UCSD-AML1 (cell line): ENCODE measurements at regions not wholly inside any gene's neighbourhood (a gene's known extent, or its start where the extent isn't known, plus 50 kb on each side); places are given as distances from the start of the nearest gene placed in this dataset.
"Not testable (repeated sequence)": the region's sequence is repeated elsewhere in the genome, so short reads cannot be mapped to it uniquely, and the experiment has no call there.

Experiments
- DNase-seq: peaks from one replicate; lab custom pipeline; 2025; ENCODE audit not compliant: unreplicated experiment; lab: John Stamatoyannopoulos, UW

GRCh38 chr17:14581186-14581830 lies 280.4 kb downstream of the HS3ST3B1 start:
- no peak for DNase-seq

- no peak for DNase-seq
Observed at GRCh38 chr17:14580499-14580898, 279.6 kb downstream of the HS3ST3B1 start.

DNA sequence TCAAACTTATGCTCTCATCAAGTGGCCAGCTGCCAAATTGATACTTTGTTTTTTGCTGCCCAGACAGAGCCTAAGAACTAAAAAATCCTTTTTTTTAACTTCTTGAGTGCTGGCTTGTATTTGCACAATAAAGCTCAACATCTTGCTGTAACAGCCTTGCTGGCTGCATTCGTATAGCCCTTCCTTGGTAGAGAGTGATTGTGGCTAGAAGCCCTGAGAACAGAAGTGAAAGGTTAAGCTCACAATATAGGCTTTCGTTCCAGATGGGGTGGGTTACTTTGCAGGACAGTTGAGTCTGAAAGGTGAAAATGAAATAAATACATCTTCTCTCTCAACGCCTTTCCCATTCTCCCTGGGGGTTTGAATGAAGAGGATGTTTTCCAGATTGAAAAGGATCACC lies 278.8 kb downstream of the HS3ST3B1 start:
- DNase-seq = no peak

GRCh38 chr17:14575471-14575953 lies 274.6 kb downstream of the HS3ST3B1 start:
- no peak for DNase-seq

GRCh38 chr17:14560325-14560724 lies 259.4 kb downstream of the HS3ST3B1 start:
- not testable (repeated sequence) for DNase-seq

GRCh38 chr17:14559264-14560119 lies 258.6 kb downstream of the HS3ST3B1 start:
- DNase-seq = no peak

DNA sequence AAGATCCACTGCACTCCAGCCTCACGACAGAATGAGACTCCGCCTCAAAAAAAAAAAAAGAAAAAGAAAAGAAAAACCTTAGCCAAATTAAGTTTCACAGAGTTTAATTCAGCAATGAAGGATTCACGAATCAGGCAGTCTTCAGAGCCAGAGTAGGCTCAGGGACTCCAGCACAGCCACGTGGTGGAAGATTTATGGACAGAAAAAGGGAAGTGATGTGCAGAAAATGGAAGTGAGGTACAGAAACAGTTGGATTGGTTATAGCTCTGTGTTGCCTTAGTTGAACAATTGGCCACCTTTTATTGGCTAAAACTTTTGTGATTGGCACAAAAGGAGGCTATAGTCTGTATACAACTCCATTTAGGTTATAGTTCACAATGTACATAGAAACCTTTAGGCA lies 256.6 kb downstream of the HS3ST3B1 start:
- DNase-seq = no peak

DNA sequence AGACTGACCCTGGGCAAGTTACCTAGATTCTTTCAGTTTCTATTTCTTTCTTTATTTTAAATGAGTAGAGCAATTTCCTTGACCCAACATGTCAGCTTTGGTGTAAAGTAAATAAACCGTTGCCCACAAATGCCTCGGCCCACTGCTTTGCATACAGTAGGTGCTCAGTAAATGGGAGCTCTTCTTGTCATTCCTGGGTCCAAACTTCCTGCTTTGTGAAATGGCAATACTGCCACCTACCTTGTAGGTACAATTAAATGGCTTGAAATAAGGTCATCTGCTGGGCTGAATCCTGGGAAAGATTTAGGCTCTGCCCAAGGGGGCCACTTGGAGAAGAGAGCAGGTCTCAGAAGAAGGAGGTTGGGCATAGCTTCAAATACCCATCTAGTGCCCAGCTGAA lies 253.0 kb downstream of the HS3ST3B1 start:
- no peak for DNase-seq

GRCh38 chr17:14552306-14552705 lies 251.4 kb downstream of the HS3ST3B1 start:
- no peak for DNase-seq

DNA sequence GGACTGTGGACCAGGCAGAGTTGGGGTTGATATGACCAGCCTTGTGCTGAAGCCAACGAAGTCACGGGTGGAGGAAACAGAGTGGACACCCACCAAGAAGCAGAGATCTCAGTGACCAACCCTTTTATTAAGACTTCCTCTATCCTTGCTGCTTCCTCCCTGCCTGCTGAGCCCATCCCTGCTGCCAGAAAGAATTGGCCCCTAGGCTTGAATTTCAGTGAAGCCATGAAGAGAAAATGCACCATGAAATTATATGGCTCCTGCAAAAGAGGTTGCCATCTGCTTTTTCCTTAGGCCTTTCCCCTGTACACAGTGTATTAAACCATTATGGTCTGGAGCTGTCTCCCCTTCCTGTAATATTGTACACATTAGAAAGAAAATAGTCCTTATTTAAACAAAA lies 246.7 kb downstream of the HS3ST3B1 start:
- no peak for DNase-seq

GRCh38 chr17:14547016-14547415 lies 246.1 kb downstream of the HS3ST3B1 start:
- no peak for DNase-seq

DNA sequence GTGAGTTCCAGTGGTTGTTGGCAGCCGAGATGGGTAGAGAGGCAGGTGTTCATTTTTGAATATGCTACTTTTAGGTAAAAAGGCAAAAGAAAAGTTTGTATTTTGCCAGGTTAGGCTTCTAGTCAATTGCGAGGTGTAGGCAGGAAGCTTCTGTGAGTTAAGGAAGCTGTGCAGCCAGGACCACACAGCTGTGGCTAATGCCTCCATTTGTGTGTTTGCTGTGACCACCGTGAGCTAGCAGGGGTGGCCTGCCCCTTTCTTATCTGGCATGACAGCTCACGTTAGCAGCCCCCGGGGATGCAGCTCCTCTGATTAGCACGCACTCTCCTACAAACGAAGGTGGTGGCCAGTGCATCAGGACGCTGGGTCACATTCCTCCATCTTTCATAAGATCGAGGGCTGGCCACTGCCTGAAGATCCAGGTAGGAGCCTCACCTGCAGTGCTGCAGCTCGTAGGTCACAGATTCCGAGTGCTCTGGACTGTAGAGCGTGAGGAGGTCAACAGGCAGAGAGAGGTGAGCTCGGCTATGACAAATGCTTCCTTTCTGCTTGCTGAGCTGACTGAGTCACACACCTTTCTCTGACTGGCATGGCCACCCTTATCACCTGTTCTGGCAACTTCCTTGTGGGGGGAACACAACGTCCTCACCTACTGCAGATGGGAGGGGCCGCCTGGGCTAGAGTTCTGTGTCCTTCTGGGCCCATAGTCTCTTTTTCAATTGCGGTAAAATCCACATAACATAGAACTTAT lies 244.4 kb downstream of the HS3ST3B1 start:
- no peak for DNase-seq

DNA sequence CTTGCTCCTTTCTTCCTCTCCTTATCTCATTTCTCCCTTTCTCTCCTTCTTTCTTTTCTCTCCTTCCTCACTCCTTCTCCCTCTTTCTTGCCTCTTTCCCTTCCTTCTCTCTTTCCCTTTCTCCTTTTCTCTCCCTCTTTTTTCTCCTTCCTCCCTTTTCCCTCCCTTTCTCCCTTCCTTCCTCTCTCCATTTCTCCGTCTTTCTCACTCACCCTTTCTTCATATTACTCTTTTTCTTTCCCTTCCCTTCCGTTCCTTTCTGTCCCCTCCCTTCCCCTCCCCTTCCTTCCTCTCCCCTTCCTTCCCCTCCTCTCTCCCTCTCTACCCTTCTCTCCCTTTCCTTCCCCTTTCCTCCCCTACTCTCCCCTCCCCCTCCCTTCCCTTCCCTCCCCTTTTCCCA lies 240.8 kb downstream of the HS3ST3B1 start:
- DNase-seq = no peak

DNA sequence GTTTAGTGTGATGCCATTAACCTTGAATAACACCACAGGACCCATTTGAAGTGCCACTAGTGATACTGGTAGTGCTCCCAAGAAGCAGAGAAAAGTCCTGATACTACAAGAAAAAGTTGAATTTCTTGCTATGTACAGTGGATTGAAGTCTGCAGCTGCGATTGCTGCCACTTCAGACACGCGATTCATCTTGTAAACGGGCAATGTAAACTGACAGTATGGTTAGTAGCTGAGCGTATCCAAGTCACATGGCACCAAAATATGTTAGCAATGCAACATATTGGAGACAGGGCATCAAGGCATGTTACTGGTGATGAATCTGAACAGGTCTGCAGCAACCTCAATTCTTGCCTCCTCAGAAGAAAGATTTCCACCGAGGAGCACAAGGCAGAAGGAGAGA lies 238.9 kb downstream of the HS3ST3B1 start:
- no peak for DNase-seq

DNA sequence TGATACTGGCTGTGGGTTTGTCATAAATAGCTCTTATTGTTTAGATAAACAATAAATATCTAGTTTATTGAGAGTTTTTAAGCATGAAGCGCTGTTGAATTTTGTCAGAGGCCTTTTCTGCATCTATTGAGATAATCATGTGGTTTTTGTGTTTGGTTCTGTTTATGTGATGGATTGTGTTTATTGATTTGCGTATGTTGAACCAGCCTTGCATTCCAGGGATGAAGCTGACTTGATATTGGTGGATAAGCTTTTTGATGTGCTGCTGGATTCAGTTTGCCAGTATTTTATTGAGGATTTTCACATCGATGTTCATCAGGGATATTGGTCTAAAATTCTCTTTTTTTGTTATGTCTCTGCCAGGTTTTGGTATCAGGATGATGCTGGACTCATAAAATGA lies 231.4 kb downstream of the HS3ST3B1 start:
- DNase-seq = not testable (repeated sequence)

DNA sequence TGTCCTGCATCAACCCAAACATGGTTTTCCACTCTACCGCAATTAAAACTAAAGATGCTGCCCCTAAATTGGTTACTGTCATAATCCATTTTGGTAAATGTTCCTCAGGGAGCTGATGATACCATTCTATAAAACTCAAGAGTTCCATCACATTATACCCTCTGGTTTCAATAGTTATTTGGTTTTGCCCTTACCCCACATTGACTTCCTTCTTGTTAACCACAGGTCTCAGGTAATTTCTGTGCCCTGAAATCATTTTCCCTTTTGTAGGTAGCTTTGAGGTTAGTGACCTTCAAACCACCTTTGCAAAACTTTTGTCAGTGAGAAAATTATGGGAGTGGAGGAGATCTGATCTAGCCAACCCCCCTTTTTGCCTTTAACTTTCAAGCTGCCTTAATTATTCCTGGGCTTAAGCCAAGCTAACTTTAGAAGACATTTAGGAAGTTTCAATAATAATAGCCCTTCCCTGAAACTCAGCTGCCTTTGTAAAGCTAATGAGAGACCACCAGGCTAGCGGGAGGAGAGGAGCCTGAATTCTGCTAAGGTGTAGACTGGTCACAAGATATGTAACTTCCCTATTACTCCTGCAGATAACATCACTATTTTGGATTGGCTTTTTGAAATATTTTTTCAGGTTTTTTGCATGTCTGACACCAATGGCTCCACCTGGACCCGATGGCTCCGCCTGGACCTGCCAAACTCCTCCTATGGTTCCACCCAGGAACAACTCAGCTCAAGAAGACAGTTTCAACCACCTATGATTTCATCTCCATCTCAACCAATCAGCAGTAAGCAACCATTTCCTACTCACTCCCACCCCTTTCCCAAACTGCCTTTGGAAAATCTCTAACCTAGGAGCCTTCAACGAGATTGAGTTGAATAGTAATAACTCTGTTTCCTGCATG lies 224.9 kb downstream of the HS3ST3B1 start:
- no peak for DNase-seq

- DNase-seq = no peak
Observed at GRCh38 chr17:14522795-14523387, 222.0 kb downstream of the HS3ST3B1 start.

- not testable (repeated sequence) for DNase-seq
Observed at GRCh38 chr17:14518919-14519318, 218.0 kb downstream of the HS3ST3B1 start.

DNA sequence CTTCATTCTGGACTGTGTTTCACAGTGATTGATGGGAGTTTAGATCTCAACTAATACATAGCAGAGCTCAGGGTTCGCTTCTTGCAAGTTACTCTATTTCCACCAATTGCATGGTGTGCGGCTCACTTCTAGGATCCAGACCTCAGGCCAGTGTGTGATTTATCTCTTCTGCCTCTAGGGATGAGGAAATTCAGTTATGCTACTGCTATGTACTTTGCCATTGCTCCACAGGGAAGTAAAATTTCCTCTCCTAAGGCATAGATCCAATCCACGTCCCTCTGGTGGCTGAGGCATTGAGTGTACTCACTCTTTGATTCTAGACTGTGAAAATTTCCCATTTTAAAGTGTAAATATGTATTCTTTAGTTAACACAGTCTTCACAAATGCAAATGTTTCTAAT lies 214.1 kb downstream of the HS3ST3B1 start:
- DNase-seq = no peak

DNA sequence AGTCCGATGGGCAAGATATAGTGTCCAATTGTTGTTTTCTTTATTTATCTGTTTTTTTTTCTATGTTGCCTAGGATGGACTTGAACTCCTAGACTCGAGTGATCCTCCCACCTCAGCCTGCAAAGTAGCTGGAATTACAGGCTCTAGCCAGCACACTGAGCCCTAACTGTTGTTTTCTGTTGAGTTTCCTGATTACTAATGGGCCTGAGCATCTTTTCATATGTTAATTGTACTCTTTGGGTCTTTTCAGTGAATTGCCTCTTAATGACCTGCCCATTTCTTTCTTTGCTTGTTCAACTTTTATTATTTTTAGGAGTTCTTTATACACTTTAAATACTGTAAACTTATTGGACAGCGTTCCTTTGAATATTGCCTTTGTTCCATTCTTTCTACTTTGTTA lies 213.0 kb downstream of the HS3ST3B1 start:
- DNase-seq = no peak
